Loucy (cell line): ENCODE measurements at regions not wholly inside any gene's neighbourhood (a gene's known extent, or its start where the extent isn't known, plus 50 kb on each side); places are given as distances from the start of the nearest gene placed in this dataset.

Experiments
- CTCF ChIP-seq: fragments of 200-600 bp; sonication (generic); conservative IDR thresholded peaks from 2 replicates; pipeline ENCODE4 v1.5.1; 2014; ENCODE audit warnings: mild to moderate bottlenecking, antibody characterized with exemption, low read length
- EZH2phosphoT487 ChIP-seq: fragments of 200-600 bp; IDR thresholded peaks from 2 replicates; pipeline ENCODE4 v1.6.1; 2018; ENCODE audit warnings: antibody characterized with exemption, mild to moderate bottlenecking, moderate library complexity, borderline replicate concordance

- TF ChIP-seq CTCF (no peak), EZH2phosphoT487 (no peak)
These were observed 70.2 kb upstream of the TCL1A start for GRCh38 chr14:95784137-95784536.
